ENCODE measurements at regions not wholly inside any gene's neighbourhood (a gene's known extent, or its start where the extent isn't known, plus 50 kb on each side); places are given as distances from the start of the nearest gene placed in this dataset.

DNA sequence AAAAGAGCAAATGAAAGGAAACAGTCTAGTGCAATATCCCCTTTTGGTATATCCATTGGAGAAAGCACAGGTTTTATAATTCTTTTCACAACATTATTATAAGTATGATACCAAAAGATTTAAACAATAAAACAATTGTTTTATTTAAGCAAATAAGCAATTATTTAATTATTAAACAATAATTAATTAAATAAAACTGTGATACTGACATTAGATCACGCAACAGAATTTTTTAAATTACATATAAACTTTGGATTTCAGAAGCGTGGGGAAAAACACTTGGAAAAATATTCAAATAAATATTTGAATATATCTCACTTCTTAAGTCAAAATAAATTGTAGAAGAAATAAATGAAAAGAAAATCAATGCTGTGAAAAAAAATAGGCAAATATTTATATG lies 76.2 kb upstream of the STXBP5 start:
- intact Hi-C loops (cut with DNase I) = no loop called here
- no peak overlapping the region for H3K4me3 ChIP-seq (ENCODE audit: low read length in 3 of 3)
- TF ChIP-seq, protein P1, sequence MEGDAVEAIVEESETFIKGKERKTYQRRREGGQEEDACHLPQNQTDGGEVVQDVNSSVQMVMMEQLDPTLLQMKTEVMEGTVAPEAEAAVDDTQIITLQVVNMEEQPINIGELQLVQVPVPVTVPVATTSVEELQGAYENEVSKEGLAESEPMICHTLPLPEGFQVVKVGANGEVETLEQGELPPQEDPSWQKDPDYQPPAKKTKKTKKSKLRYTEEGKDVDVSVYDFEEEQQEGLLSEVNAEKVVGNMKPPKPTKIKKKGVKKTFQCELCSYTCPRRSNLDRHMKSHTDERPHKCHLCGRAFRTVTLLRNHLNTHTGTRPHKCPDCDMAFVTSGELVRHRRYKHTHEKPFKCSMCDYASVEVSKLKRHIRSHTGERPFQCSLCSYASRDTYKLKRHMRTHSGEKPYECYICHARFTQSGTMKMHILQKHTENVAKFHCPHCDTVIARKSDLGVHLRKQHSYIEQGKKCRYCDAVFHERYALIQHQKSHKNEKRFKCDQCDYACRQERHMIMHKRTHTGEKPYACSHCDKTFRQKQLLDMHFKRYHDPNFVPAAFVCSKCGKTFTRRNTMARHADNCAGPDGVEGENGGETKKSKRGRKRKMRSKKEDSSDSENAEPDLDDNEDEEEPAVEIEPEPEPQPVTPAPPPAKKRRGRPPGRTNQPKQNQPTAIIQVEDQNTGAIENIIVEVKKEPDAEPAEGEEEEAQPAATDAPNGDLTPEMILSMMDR (IDR thresholded peaks at IDR 0.05; ENCODE audit: borderline replicate concordance, extremely low read depth, insufficient read depth) = no peak
- H3K9me3 ChIP-seq (ENCODE audit: control insufficient read depth in 2 of 3, insufficient read depth in 1 of 3, low read length in 3 of 3) = no peaks in the 10 kb centered on the region
- DNase-seq (no peak), FAIRE-seq (peak; percentile 84)
- no peak overlapping the region for H3K27ac ChIP-seq (ENCODE audit: low read depth in 2 of 2, low read length in 2 of 2)
- no peaks in the 10 kb centered on the region for H3K4me1 ChIP-seq (ENCODE audit: control insufficient read depth in 2 of 3, insufficient read depth in 2 of 3, low read depth in 1 of 3, low read length in 3 of 3)
- no peak overlapping the region for H3K9ac ChIP-seq (ENCODE audit: low read length in 3 of 3)
- no peaks in the 10 kb centered on the region for H3K27me3 ChIP-seq (ENCODE audit: control insufficient read depth, insufficient read depth, low read length)
- no peaks in the 10 kb centered on the region for H3K36me3 ChIP-seq (ENCODE audit: control insufficient read depth in 2 of 3, insufficient read depth in 3 of 3, low read length in 3 of 3)

DNA sequence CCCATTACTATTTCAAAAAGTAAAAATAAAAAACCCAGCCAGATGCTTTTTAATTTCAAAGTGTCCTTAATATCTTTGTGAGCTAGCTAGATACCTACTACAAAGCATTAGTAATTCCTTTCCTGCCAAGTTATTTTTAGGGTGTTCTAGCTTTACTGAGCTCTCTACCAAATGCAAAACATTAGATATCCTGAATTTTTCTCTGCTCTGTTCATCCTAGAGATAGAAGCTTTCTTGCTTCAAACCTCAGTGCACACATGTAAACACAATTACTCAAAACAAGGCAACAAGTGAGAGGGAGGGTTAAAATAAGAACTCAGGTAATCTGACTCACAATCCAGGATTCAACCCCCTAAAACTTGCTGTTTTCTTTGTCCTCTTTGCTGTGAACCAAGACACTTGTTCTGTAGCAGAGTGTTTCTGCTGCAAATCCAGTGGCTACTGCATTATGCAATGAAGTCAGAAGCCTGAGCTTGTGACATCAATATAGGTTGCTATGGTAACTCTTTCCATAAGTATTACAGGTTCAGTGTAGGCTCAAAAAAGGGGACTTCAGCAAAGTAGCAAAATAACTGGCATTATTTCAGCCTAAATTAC lies 72.6 kb upstream of the STXBP5 start:
- Histone ChIP-seq H3K9ac (ENCODE audit: low read length in 3 of 3) (no peak overlapping the region), H3K4me1 (ENCODE audit: control insufficient read depth in 2 of 3, insufficient read depth in 2 of 3, low read depth in 1 of 3, low read length in 3 of 3) (no peaks in the 10 kb centered on the region), H3K9me3 (ENCODE audit: control insufficient read depth in 2 of 3, insufficient read depth in 1 of 3, low read length in 3 of 3) (no peaks in the 10 kb centered on the region), H3K36me3 (ENCODE audit: control insufficient read depth in 2 of 3, insufficient read depth in 3 of 3, low read length in 3 of 3) (no peaks in the 10 kb centered on the region), H3K27ac (ENCODE audit: low read depth in 2 of 2, low read length in 2 of 2) (no peak overlapping the region), H3K4me3 (ENCODE audit: low read length in 3 of 3) (no peak overlapping the region), H3K27me3 (ENCODE audit: control insufficient read depth, insufficient read depth, low read length) (no peaks in the 10 kb centered on the region)
- FAIRE-seq = no peak
- peak in 2 of 5 donors; percentile 4 to 6 for DNase-seq
- TF ChIP-seq, protein P1 (IDR thresholded peaks at IDR 0.05; ENCODE audit: borderline replicate concordance, extremely low read depth, insufficient read depth) = no peak
- intact Hi-C loops (cut with DNase I) = no loop called here

DNA sequence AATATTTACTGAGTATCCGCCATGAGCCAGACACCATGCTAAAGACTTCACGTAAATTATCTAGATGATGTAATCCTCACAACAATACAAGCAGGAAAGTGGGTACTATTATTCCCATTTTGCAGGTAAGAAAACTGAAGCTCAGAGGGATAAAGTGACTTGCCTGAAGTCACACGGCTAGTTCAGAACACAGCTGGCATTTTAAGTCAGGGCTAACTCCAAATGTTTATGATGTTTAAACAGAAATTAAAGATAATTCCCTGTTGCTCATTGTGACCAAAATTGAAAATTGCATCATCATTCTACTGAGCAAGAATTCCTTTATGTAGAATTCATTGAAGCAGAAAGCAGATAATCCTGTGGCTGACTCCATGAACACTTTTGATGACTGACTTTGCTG lies 71.3 kb upstream of the STXBP5 start:
- no peaks in the 10 kb centered on the region for H3K27me3 ChIP-seq (ENCODE audit: control insufficient read depth, insufficient read depth, low read length)
- intact Hi-C loops (cut with DNase I) = no loop called here
- FAIRE-seq = no peak

More for the DNA sequence above, 71.3 kb upstream of the STXBP5 start:
- no peak overlapping the region for H3K27ac ChIP-seq (ENCODE audit: low read depth in 2 of 2, low read length in 2 of 2)
- H3K4me3 ChIP-seq (ENCODE audit: low read length in 3 of 3) = no peak overlapping the region
- H3K4me1 ChIP-seq (ENCODE audit: control insufficient read depth in 2 of 3, insufficient read depth in 2 of 3, low read depth in 1 of 3, low read length in 3 of 3) = no peaks in the 10 kb centered on the region
- TF ChIP-seq, protein P1 (IDR thresholded peaks at IDR 0.05; ENCODE audit: borderline replicate concordance, extremely low read depth, insufficient read depth) = no peak
- no peaks in the 10 kb centered on the region for H3K9me3 ChIP-seq (ENCODE audit: control insufficient read depth in 2 of 3, insufficient read depth in 1 of 3, low read length in 3 of 3)
- no peaks in the 10 kb centered on the region for H3K36me3 ChIP-seq (ENCODE audit: control insufficient read depth in 2 of 3, insufficient read depth in 3 of 3, low read length in 3 of 3)
- H3K9ac ChIP-seq (ENCODE audit: low read length in 3 of 3) = no peak overlapping the region
- no peak for DNase-seq
